ENCODE measurements at regions not wholly inside any gene's neighbourhood (a gene's known extent, or its start where the extent isn't known, plus 50 kb on each side); places are given as distances from the start of the nearest gene placed in this dataset.
"Not testable (repeated sequence)": the region's sequence is repeated elsewhere in the genome, so short reads cannot be mapped to it uniquely, and the experiment has no call there.

GRCh38 chr5:27463446-27464149 lies 425.2 kb upstream of the CDH9 start:
- DNase-seq (ENCODE audit: extremely low read depth, low read depth, low spot score): no peak

- no peak for DNase-seq (ENCODE audit: extremely low read depth, low read depth, low spot score)
Measured at GRCh38 chr5:27462936-27463335, 424.6 kb upstream of the CDH9 start.

GRCh38 chr5:27458287-27458686 lies 419.9 kb upstream of the CDH9 start:
- DNase-seq (ENCODE audit: extremely low read depth, low read depth, low spot score): no peak

- no peak for DNase-seq (ENCODE audit: extremely low read depth, low read depth, low spot score)
Measured at GRCh38 chr5:27451377-27451776, 413.0 kb upstream of the CDH9 start.

- DNase-seq (ENCODE audit: extremely low read depth, low read depth, low spot score): no peak
Measured at GRCh38 chr5:27450607-27451006, 412.2 kb upstream of the CDH9 start.

- DNase-seq (ENCODE audit: extremely low read depth, low read depth, low spot score): not testable (repeated sequence)
Measured at GRCh38 chr5:27439383-27439782, 401.0 kb upstream of the CDH9 start.

GRCh38 chr5:27437594-27438200 lies 399.3 kb upstream of the CDH9 start:
- no peak for DNase-seq (ENCODE audit: extremely low read depth, low read depth, low spot score)

- DNase-seq (ENCODE audit: extremely low read depth, low read depth, low spot score): no peak
Measured at GRCh38 chr5:27434335-27434734, 395.9 kb upstream of the CDH9 start.

GRCh38 chr5:27414099-27414498 lies 375.7 kb upstream of the CDH9 start:
- DNase-seq (ENCODE audit: extremely low read depth, low read depth, low spot score): no peak

GRCh38 chr5:27412384-27412783 lies 374.0 kb upstream of the CDH9 start:
- DNase-seq (ENCODE audit: extremely low read depth, low read depth, low spot score): no peak

GRCh38 chr5:27406020-27406419 lies 367.6 kb upstream of the CDH9 start:
- no peak for DNase-seq (ENCODE audit: extremely low read depth, low read depth, low spot score)

- DNase-seq (ENCODE audit: extremely low read depth, low read depth, low spot score): no peak
Measured at GRCh38 chr5:27403243-27403882, 365.0 kb upstream of the CDH9 start.

- DNase-seq (ENCODE audit: extremely low read depth, low read depth, low spot score): no peak
Measured at GRCh38 chr5:27402828-27403227, 364.4 kb upstream of the CDH9 start.

GRCh38 chr5:27396998-27397397 lies 358.6 kb upstream of the CDH9 start:
- DNase-seq (ENCODE audit: extremely low read depth, low read depth, low spot score): no peak

GRCh38 chr5:27392716-27393115 lies 354.3 kb upstream of the CDH9 start:
- no peak for DNase-seq (ENCODE audit: extremely low read depth, low read depth, low spot score)

GRCh38 chr5:27389696-27390095 lies 351.3 kb upstream of the CDH9 start:
- no peak for DNase-seq (ENCODE audit: extremely low read depth, low read depth, low spot score)

GRCh38 chr5:27388755-27389154 lies 350.4 kb upstream of the CDH9 start:
- DNase-seq (ENCODE audit: extremely low read depth, low read depth, low spot score): no peak

- DNase-seq (ENCODE audit: extremely low read depth, low read depth, low spot score): no peak
Measured at GRCh38 chr5:27387535-27388073, 349.2 kb upstream of the CDH9 start.

- DNase-seq (ENCODE audit: extremely low read depth, low read depth, low spot score): no peak
Measured at GRCh38 chr5:27381686-27382085, 343.3 kb upstream of the CDH9 start.

- DNase-seq (ENCODE audit: extremely low read depth, low read depth, low spot score): no peak
Measured at GRCh38 chr5:27377626-27378025, 339.2 kb upstream of the CDH9 start.

- no peak for DNase-seq (ENCODE audit: extremely low read depth, low read depth, low spot score)
Measured at GRCh38 chr5:27353970-27354369, 315.6 kb upstream of the CDH9 start.

GRCh38 chr5:27353540-27353939 lies 315.2 kb upstream of the CDH9 start:
- no peak for DNase-seq (ENCODE audit: extremely low read depth, low read depth, low spot score)

All from glomerular endothelial cell (primary cell).